WTC11 (cell line): ENCODE measurements at regions not wholly inside any gene's neighbourhood (a gene's known extent, or its start where the extent isn't known, plus 50 kb on each side); places are given as distances from the start of the nearest gene placed in this dataset.

ENCODE experiments used
- ATAC-seq: fragments of 200-7000 bp; cut with Tn5 transposase; 2 replicates; pipeline ENCODE4 v1.10.0; 2021; ENCODE audit warnings: mild to moderate bottlenecking, moderate library complexity
- CTCF ChIA-PET: fragments of 300-600 bp; sonication (Branson Sonifier 250); formaldehyde crosslinking; loops from one replicate; lab custom pipeline; 2021; ENCODE audit warnings: antibody characterized with exemption; lab: Charles Lee
- POLR2A ChIA-PET: fragments of 350-600 bp; sonication (Branson Sonifier 250); formaldehyde crosslinking; loops from one replicate; lab custom pipeline; 2021; ENCODE audit warnings: antibody characterized with exemption; lab: Charles Lee
- DNase-seq: peaks from one replicate; pipeline ENCODE4 v3.0.0; 2021; ENCODE audit warnings: low spot score
- H3K27ac Mint-ChIP-seq: 2 replicates; pipeline ENCODE4 v1.8.0; 2021; ENCODE audit warnings: mixed read lengths
- H3K27me3 Mint-ChIP-seq: 2 replicates; pipeline ENCODE4 v1.8.0; 2021; ENCODE audit warnings: low read depth, mild to moderate bottlenecking, moderate library complexity, mixed read lengths
- H3K36me3 Mint-ChIP-seq: 2 replicates; pipeline ENCODE4 v1.8.0; 2021; ENCODE audit warnings: mixed read lengths
- H3K4me1 Mint-ChIP-seq: 2 replicates; pipeline ENCODE4 v1.8.0; 2022; ENCODE audit warnings: mixed read lengths
- H3K4me3 Mint-ChIP-seq: 2 replicates; pipeline ENCODE4 v1.8.0; 2021; ENCODE audit warnings: mild to moderate bottlenecking, moderate library complexity, mixed read lengths
- H3K9me3 Mint-ChIP-seq: 2 replicates; pipeline ENCODE4 v1.8.0; 2021; ENCODE audit warnings: mixed read lengths
- ELF4 ChIP-seq: sonication (generic); formaldehyde crosslinking; IDR thresholded peaks from 2 replicates; pipeline ENCODE4 v1.8.1; 2022; ENCODE audit warnings: low read depth, mild to moderate bottlenecking, moderate library complexity, missing genetic modification reagents
- EMX1 ChIP-seq: fragments of 250-450 bp; sonication (Bioruptor Pico); IDR thresholded peaks from 2 replicates; pipeline ENCODE4 v1.8.0; 2021; ENCODE audit warnings: mild to moderate bottlenecking
- ETV6 ChIP-seq: sonication (generic); formaldehyde crosslinking; IDR thresholded peaks from 2 replicates; pipeline ENCODE4 v1.8.1; 2022; ENCODE audit warnings: mild to moderate bottlenecking, missing genetic modification reagents
- GRHL2 ChIP-seq: fragments of 250-450 bp; sonication (Bioruptor Pico); IDR thresholded peaks from 2 replicates; pipeline ENCODE4 v1.8.0; 2022; ENCODE audit warnings: mild to moderate bottlenecking, moderate library complexity; ENCODE audit not compliant: insufficient replicate concordance, severe bottlenecking
- OVOL2 ChIP-seq: fragments of 250-450 bp; sonication (Bioruptor Pico); IDR thresholded peaks from 2 replicates; pipeline ENCODE4 v1.9.0; 2021; ENCODE audit warnings: mild to moderate bottlenecking, borderline replicate concordance
- TEAD1 ChIP-seq: sonication (generic); formaldehyde crosslinking; IDR thresholded peaks from 2 replicates; pipeline ENCODE4 v1.8.0; 2022; ENCODE audit warnings: mild to moderate bottlenecking, missing genetic modification reagents
- ZNF121 ChIP-seq: sonication (generic); formaldehyde crosslinking; IDR thresholded peaks from 2 replicates; pipeline ENCODE4 v1.8.0; 2023; ENCODE audit warnings: missing genetic modification reagents
- ZNF396 ChIP-seq: fragments of 250-450 bp; sonication (Bioruptor Pico); IDR thresholded peaks from 2 replicates; pipeline ENCODE4 v1.8.0; 2021; ENCODE audit warnings: mild to moderate bottlenecking, moderate library complexity, borderline replicate concordance
- ZNF423 ChIP-seq: fragments of 250-450 bp; sonication (Bioruptor Pico); IDR thresholded peaks from 2 replicates; pipeline ENCODE4 v2.1.2; 2022; ENCODE audit warnings: mild to moderate bottlenecking, moderate library complexity
- TF ChIP-seq, protein P1 (sequence below): sonication (generic); formaldehyde crosslinking; IDR thresholded peaks from 2 replicates; pipeline ENCODE4 v1.8.0; 2023; ENCODE audit warnings: missing genetic modification reagents
- TF ChIP-seq, protein P2 (sequence below): sonication (generic); formaldehyde crosslinking; conservative IDR thresholded peaks from 2 replicates; pipeline ENCODE4 v1.8.1; 2022; ENCODE audit warnings: mild to moderate bottlenecking, missing genetic modification reagents
- TF ChIP-seq, protein P3 (sequence below): sonication (generic); formaldehyde crosslinking; IDR thresholded peaks from 2 replicates; pipeline ENCODE4 v1.8.1; 2022; ENCODE audit warnings: missing genetic modification reagents, borderline replicate concordance
- TF ChIP-seq, protein P4 (sequence below): fragments of 250-450 bp; sonication (Bioruptor Pico); IDR thresholded peaks from 2 replicates; pipeline ENCODE4 v1.9.0; 2021; ENCODE audit warnings: mild to moderate bottlenecking
- TF ChIP-seq, protein P5 (sequence below): sonication (generic); formaldehyde crosslinking; IDR thresholded peaks from 2 replicates; pipeline ENCODE4 v1.8.0; 2023; ENCODE audit warnings: missing genetic modification reagents, mild to moderate bottlenecking, borderline replicate concordance
- TF ChIP-seq, protein P6 (sequence below): sonication (generic); formaldehyde crosslinking; IDR thresholded peaks from 2 replicates; pipeline ENCODE4 v1.8.0; 2022; ENCODE audit warnings: mild to moderate bottlenecking, missing genetic modification reagents
- TF ChIP-seq, protein P7 (sequence below): fragments of 250-450 bp; sonication (Bioruptor Pico); IDR thresholded peaks from 2 replicates; pipeline ENCODE4 v2.1.2; 2022; ENCODE audit warnings: mild to moderate bottlenecking, moderate library complexity
- TF ChIP-seq, protein P8 (sequence below): sonication (generic); formaldehyde crosslinking; IDR thresholded peaks from 2 replicates; pipeline ENCODE4 v1.8.0; 2022; ENCODE audit warnings: mild to moderate bottlenecking, missing genetic modification reagents

DNA sequence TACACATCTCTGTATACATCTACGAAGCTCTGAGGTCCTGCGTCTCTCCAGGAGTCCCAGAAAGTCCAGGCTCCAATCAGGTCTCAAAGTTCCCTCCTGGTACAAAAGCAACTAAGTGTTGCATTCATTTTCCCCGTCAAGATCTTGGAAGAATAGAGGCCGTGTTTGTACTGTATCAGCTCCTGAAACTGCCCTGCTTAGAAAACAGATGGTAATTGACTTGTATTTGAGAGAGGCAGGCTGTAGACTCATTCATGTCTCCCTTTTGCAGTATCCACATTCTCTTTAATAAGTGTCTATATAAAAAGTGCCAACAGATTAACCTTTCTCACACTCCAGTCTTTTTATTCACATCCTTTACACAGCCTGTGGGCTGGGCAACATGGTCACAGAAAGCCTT lies 91.7 kb downstream of the HPGD start:
- DNase-seq (no peak), ATAC-seq (no peak)
- POLR2A ChIA-PET, result no interaction called here
- Mint-ChIP-seq H3K9me3 (peaks cover 4% of the 10 kb centered on the region), H3K27me3 (peaks cover 32% of the 10 kb centered on the region), H3K4me1 (peaks cover 14% of the 10 kb centered on the region), H3K36me3 (no peaks in the 10 kb centered on the region), H3K4me3 (no peak overlapping the region), H3K27ac (no peak overlapping the region)
- TF ChIP-seq ZNF423 (CRISPR knock-in tag) (no peak), ZNF121 (CRISPR knock-in tag) (no peak), OVOL2 (CRISPR knock-in tag) (no peak), EMX1 (CRISPR knock-in tag) (no peak), ELF4 (CRISPR knock-in tag) (no peak), GRHL2 (CRISPR knock-in tag) (no peak), TEAD1 (no peak), ZNF396 (CRISPR knock-in tag) (no peak), ETV6 (CRISPR knock-in tag) (no peak)
- TF ChIP-seq, protein P1, sequence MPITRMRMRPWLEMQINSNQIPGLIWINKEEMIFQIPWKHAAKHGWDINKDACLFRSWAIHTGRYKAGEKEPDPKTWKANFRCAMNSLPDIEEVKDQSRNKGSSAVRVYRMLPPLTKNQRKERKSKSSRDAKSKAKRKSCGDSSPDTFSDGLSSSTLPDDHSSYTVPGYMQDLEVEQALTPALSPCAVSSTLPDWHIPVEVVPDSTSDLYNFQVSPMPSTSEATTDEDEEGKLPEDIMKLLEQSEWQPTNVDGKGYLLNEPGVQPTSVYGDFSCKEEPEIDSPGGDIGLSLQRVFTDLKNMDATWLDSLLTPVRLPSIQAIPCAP (CRISPR knock-in tag), result no peak
- TF ChIP-seq, protein P2, sequence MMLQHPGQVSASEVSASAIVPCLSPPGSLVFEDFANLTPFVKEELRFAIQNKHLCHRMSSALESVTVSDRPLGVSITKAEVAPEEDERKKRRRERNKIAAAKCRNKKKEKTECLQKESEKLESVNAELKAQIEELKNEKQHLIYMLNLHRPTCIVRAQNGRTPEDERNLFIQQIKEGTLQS (CRISPR knock-in tag), result no peak
- TF ChIP-seq, protein P3, sequence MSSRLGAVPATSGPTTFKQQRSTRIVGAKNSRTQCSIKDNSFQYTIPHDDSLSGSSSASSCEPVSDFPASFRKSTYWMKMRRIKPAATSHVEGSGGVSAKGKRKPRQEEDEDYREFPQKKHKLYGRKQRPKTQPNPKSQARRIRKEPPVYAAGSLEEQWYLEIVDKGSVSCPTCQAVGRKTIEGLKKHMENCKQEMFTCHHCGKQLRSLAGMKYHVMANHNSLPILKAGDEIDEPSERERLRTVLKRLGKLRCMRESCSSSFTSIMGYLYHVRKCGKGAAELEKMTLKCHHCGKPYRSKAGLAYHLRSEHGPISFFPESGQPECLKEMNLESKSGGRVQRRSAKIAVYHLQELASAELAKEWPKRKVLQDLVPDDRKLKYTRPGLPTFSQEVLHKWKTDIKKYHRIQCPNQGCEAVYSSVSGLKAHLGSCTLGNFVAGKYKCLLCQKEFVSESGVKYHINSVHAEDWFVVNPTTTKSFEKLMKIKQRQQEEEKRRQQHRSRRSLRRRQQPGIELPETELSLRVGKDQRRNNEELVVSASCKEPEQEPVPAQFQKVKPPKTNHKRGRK, result no peak
- TF ChIP-seq, protein P4, sequence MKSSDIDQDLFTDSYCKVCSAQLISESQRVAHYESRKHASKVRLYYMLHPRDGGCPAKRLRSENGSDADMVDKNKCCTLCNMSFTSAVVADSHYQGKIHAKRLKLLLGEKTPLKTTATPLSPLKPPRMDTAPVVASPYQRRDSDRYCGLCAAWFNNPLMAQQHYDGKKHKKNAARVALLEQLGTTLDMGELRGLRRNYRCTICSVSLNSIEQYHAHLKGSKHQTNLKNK (CRISPR knock-in tag), result no peak
- TF ChIP-seq, protein P5, sequence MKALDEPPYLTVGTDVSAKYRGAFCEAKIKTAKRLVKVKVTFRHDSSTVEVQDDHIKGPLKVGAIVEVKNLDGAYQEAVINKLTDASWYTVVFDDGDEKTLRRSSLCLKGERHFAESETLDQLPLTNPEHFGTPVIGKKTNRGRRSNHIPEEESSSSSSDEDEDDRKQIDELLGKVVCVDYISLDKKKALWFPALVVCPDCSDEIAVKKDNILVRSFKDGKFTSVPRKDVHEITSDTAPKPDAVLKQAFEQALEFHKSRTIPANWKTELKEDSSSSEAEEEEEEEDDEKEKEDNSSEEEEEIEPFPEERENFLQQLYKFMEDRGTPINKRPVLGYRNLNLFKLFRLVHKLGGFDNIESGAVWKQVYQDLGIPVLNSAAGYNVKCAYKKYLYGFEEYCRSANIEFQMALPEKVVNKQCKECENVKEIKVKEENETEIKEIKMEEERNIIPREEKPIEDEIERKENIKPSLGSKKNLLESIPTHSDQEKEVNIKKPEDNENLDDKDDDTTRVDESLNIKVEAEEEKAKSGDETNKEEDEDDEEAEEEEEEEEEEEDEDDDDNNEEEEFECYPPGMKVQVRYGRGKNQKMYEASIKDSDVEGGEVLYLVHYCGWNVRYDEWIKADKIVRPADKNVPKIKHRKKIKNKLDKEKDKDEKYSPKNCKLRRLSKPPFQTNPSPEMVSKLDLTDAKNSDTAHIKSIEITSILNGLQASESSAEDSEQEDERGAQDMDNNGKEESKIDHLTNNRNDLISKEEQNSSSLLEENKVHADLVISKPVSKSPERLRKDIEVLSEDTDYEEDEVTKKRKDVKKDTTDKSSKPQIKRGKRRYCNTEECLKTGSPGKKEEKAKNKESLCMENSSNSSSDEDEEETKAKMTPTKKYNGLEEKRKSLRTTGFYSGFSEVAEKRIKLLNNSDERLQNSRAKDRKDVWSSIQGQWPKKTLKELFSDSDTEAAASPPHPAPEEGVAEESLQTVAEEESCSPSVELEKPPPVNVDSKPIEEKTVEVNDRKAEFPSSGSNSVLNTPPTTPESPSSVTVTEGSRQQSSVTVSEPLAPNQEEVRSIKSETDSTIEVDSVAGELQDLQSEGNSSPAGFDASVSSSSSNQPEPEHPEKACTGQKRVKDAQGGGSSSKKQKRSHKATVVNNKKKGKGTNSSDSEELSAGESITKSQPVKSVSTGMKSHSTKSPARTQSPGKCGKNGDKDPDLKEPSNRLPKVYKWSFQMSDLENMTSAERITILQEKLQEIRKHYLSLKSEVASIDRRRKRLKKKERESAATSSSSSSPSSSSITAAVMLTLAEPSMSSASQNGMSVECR, result no peak
- TF ChIP-seq, protein P6, sequence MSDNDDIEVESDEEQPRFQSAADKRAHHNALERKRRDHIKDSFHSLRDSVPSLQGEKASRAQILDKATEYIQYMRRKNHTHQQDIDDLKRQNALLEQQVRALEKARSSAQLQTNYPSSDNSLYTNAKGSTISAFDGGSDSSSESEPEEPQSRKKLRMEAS, result no peak
- TF ChIP-seq, protein P7, sequence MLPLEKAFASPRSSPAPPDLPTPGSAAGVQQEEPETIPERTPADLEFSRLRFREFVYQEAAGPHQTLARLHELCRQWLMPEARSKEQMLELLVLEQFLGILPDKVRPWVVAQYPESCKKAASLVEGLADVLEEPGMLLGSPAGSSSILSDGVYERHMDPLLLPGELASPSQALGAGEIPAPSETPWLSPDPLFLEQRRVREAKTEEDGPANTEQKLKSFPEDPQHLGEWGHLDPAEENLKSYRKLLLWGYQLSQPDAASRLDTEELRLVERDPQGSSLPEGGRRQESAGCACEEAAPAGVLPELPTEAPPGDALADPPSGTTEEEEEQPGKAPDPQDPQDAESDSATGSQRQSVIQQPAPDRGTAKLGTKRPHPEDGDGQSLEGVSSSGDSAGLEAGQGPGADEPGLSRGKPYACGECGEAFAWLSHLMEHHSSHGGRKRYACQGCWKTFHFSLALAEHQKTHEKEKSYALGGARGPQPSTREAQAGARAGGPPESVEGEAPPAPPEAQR (CRISPR knock-in tag), result no peak
- TF ChIP-seq, protein P8, sequence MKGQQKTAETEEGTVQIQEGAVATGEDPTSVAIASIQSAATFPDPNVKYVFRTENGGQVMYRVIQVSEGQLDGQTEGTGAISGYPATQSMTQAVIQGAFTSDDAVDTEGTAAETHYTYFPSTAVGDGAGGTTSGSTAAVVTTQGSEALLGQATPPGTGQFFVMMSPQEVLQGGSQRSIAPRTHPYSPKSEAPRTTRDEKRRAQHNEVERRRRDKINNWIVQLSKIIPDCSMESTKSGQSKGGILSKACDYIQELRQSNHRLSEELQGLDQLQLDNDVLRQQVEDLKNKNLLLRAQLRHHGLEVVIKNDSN, result no peak
- CTCF ChIA-PET, result no interaction called here
